Choroid plexus epithelial cell (primary cell): ENCODE measurements at regions not wholly inside any gene's neighbourhood (a gene's known extent, or its start where the extent isn't known, plus 50 kb on each side); places are given as distances from the start of the nearest gene placed in this dataset.

Experiments
- DNase-seq: peaks from one replicate; pipeline ENCODE4 v3.0.0-alpha.2; 2010; ENCODE audit warnings: low read depth
- H3K4me3 ChIP-seq: 2 replicates; pipeline ENCODE4 v1.5.1; 2011; ENCODE audit warnings: low read depth, mild to moderate bottlenecking, control low read depth, low read length, moderate library complexity
- CTCF ChIP-seq: conservative IDR thresholded peaks from 2 replicates; pipeline ENCODE4 v1.5.1; 2011; ENCODE audit warnings: low read depth, mild to moderate bottlenecking, control low read depth, inconsistent platforms, low read length, moderate library complexity

GRCh38 chr13:60331249-60332012 lies 65.6 kb upstream of the TDRD3 start:
- TF ChIP-seq CTCF = no peak
- DNase-seq = no peak

GRCh38 chr13:60332682-60333081 lies 64.3 kb upstream of the TDRD3 start:
- H3K4me3 ChIP-seq = no peak overlapping the region
- no peak for DNase-seq
- no peak for TF ChIP-seq CTCF

More at GRCh38 chr13:60331249-60332012, 65.6 kb upstream of the TDRD3 start:
- H3K4me3 ChIP-seq = no peak overlapping the region

DNA sequence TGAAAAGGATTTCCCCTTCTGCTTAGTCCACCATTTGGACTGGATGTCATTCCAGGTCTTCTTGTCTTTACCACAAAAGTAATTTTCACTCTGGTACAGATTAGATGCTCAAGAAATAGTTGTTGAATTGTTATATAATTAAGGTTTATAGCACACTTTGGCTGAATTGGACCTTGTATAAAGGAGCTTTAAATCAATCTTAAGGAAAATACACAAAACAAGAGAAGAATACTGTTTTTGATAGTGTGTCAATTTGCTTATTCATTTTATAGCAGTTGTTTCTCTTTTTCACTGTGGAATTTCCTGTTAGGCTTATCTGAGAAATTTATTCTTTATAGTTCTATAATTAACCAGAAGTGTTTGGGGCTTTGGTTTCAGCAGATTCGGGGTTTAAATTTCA lies 62.7 kb upstream of the TDRD3 start:
- DNase-seq = no peak
- H3K4me3 ChIP-seq = no peak overlapping the region
- no peak for TF ChIP-seq CTCF

GRCh38 chr13:60335531-60335930 lies 61.5 kb upstream of the TDRD3 start:
- no peak overlapping the region for H3K4me3 ChIP-seq
- DNase-seq = peak; percentile 35
- TF ChIP-seq CTCF = peak; percentile 59

DNA sequence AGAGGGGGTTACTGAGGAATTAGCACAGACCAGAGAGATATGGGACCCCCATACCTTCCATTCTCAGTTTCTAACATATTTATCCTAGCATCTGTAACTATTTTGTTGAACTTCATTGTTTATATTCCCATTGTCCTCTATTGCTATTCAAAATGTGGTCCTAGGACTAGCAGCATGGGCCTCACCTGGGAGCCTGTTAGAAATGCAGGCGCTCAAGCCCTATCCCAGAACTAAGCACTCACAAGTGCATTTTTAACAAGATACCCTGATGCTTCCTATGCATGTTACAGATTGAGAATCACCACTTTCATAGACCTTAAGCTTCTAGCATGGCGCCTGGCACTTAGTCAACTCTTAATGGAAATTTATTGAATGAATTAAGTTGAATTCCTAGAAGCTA lies 58.3 kb upstream of the TDRD3 start:
- DNase-seq = no peak
- TF ChIP-seq CTCF = no peak

GRCh38 chr13:60343978-60344377 lies 53.0 kb upstream of the TDRD3 start:
- no peak overlapping the region for H3K4me3 ChIP-seq
- DNase-seq = no peak
- no peak for TF ChIP-seq CTCF

More for the DNA sequence above, 58.3 kb upstream of the TDRD3 start:
- H3K4me3 ChIP-seq = no peak overlapping the region

GRCh38 chr13:60347174-60347573 lies 49.8 kb upstream of the TDRD3 start:
- no peak for TF ChIP-seq CTCF
- no peak overlapping the region for H3K4me3 ChIP-seq
- no peak for DNase-seq
